Epithelial cell of prostate (primary cell): ENCODE measurements at regions not wholly inside any gene's neighbourhood (a gene's known extent, or its start where the extent isn't known, plus 50 kb on each side); places are given as distances from the start of the nearest gene placed in this dataset.
A peak's percentile ranks its signal among the peaks of the same experiment; 100 is the strongest.
"Not testable (repeated sequence)": the region's sequence is repeated elsewhere in the genome, so short reads cannot be mapped to it uniquely, and the experiment has no call there.

Experiments used
- DNase-seq: peaks from one replicate; pipeline ENCODE4 v3.0.0-alpha.2; 2011; ENCODE audit warnings: low read depth, low spot score
- H3K27ac ChIP-seq: fragments of 450-650 bp; 2 replicates; pipeline ENCODE4 v1.5.1; 2017; ENCODE audit warnings: mild to moderate bottlenecking

DNA sequence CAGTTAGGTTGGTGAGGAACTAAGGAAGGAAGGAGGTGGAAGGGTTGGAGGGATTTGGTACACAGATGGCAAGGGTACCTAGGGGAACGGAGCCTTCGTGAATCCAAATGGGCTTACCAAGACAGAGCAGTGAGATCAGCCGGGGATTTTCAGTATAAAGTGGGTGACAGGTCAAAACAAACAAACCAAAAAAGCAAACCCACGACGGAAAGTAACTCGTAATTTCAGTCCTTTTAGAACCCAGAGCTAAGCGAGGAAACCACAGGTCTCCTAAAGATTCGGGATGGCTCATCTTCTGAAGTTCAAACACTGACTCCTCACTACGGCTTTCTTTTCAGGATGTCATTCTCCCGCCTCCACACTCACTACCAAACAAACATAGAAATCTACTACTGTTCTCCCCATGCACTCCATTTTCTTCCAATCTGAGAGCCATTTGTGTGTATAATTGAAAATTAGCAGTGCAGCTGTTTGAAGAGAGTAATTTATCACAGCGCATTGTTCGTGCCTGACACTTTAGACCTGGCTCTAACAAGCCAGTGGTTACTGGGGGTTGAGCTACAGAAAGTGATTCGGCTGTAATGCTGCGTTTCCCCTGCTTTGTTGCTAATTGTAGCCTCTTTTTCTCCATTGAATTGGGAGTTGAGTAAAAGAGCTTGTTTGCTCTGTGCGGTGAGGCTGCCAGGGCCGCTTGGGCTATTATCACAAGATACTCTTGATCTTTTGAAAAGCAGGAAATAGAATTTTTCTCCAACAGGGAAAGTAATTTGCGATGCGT is 64.7 kb upstream of the CCDC39 start:
- no peak for DNase-seq
- no peak overlapping the region for H3K27ac ChIP-seq

DNA sequence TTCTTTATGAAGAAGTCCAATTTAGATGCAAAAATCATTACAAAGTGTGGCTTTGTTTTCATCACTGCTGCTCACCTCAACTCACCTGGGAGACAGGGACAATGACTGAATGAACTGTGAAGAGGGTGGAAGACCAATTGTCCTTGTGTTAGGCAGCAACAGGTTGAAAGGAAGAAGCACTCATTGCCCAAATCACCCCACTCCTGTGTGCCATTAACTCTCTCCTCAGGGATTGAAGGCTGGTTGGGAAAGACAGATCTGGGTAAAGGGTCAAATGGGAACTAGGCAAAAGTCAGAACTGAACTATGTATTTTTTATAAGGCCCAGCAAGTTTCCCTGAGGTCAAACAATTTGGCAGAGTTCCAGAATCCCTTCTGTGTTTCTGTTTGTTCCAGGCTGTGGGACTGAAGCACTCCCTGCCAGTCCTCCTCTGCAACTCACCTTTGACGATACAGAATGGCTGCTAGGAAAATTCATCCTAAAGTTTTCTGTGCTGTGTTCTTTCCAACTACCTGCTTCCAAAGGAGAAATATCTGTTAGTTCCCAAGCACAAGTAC is 68.6 kb upstream of the CCDC39 start:
- no peak for DNase-seq
- no peak overlapping the region for H3K27ac ChIP-seq

- no peak for DNase-seq
- no peak overlapping the region for H3K27ac ChIP-seq
Observed at GRCh38 chr3:180749322-180749721, 70.0 kb upstream of the CCDC39 start.

DNA sequence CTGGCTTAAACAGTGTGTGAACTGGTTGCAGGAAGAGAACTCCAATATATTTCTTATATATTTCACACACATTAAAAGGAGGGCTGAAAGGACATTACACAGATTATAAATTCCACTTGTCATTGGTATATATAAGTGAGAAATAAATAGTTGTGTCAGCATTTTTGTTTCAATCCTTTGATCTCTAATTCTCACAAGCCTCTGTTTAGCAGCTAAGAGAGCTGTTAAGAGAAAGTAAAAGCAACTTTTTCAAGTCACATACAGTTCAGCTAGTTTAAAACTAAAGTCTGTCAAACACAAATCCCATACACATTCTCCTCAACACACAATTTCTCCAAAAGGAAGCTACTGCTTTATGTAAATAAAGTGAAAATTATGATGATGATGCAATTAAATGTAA is 70.5 kb upstream of the CCDC39 start:
- no peak for DNase-seq
- no peak overlapping the region for H3K27ac ChIP-seq

DNA sequence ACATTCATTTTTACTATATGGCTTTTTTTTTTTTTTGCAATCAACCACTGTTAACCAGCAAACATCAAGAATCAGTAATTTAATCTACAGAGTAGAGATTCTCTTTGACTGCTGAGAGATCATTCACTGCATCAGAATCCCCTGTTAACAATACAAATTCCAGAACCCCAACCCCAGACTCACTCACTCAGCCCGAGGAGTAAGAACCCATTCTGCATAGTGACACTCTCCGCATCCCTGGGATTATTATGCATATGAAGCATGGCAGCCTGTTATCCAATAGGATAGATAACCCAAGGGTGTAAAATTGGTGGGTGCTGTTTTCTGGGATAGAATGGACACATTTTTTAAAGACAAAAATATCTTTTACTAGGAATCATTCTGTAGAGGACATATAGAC is 76.3 kb upstream of the CCDC39 start:
- no peak overlapping the region for H3K27ac ChIP-seq

GRCh38 chr3:180762866-180763265 is 83.6 kb upstream of the CCDC39 start:
- peak; percentile 37 for DNase-seq
- no peak overlapping the region for H3K27ac ChIP-seq

More for the DNA sequence above, 76.3 kb upstream of the CCDC39 start:
- no peak for DNase-seq

- H3K27ac ChIP-seq = no peak overlapping the region
- no peak for DNase-seq
Observed at GRCh38 chr3:180764481-180764880, 85.2 kb upstream of the CCDC39 start.

DNA sequence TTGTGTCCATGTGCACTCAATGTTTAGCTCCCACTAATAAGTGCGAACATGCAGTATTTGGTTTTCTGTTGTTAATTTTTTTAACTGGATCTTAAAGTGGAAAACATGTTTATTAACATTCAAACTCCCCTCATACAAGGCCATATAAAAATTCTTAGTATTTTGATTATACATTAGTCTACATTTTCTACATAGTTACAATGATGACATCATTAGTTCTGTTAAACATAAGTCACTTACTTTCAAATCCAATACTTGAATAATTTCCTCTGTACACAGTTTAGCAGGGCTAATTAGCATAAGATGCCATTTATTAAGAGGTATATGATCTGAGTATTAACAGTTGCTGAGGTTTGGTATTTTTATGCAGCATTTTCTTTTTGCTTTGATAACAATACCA is 91.3 kb upstream of the CCDC39 start:
- no peak for DNase-seq

GRCh38 chr3:180776433-180776832 is 97.1 kb upstream of the CCDC39 start:
- no peak overlapping the region for H3K27ac ChIP-seq

More for the DNA sequence above, 91.3 kb upstream of the CCDC39 start:
- H3K27ac ChIP-seq = no peak overlapping the region

DNA sequence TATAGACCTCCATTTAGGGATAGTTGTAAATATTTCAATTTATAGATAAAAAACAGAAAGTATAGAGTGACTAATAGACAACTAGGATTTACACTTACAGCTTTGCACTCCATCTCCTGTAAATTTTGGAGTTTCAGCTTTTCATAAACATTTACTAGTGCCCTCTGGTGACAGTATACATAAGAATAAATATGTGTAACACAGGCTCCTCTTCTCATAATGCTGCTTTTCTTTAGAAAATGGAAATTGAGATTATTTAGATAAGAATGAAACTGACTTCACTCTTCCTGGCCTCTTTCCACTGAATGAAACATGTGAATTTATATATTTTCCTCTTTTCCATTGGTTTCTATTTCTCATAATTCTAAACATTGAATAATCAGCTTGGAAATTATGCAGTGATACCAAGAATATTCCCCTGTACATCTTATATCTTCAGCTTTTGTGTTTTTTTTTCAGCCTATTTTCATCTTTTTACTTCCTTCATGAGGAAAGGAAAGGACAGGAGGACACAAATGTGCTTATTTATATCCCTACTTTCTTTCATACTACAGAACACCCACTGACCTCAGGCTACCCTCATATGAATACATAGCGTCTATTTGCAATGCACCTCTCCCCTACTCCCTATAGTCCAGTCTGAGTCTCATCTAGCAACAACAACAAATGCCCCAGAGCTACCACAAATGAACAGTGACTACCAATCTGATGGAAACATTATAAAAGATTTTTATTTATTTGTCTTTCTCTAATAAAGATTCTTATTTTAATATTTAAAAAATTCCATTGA is 103.1 kb upstream of the CCDC39 start:
- no peak overlapping the region for H3K27ac ChIP-seq

More at GRCh38 chr3:180776433-180776832, 97.1 kb upstream of the CCDC39 start:
- DNase-seq = no peak

GRCh38 chr3:180786227-180786626 is 106.9 kb upstream of the CCDC39 start:
- not testable (repeated sequence) for DNase-seq

More for the DNA sequence above, 103.1 kb upstream of the CCDC39 start:
- no peak for DNase-seq

GRCh38 chr3:180789774-180790173 is 110.5 kb upstream of the CCDC39 start:
- DNase-seq = no peak
- H3K27ac ChIP-seq = no peak overlapping the region

More at GRCh38 chr3:180786227-180786626, 106.9 kb upstream of the CCDC39 start:
- H3K27ac ChIP-seq = not testable (repeated sequence)

GRCh38 chr3:180798197-180798596 is 114.3 kb upstream of the FXR1 start:
- no peak overlapping the region for H3K27ac ChIP-seq
- no peak for DNase-seq

- DNase-seq = no peak
- H3K27ac ChIP-seq = no peak overlapping the region
Observed at GRCh38 chr3:180802837-180803236, 109.6 kb upstream of the FXR1 start.

- H3K27ac ChIP-seq = no peak overlapping the region
- no peak for DNase-seq
Observed at GRCh38 chr3:180804916-180805315, 107.6 kb upstream of the FXR1 start.

- DNase-seq = no peak
- no peak overlapping the region for H3K27ac ChIP-seq
Observed at GRCh38 chr3:180808823-180809575, 103.5 kb upstream of the FXR1 start.

GRCh38 chr3:180820400-180820799 is 92.1 kb upstream of the FXR1 start:
- DNase-seq = no peak
- no peak overlapping the region for H3K27ac ChIP-seq

- H3K27ac ChIP-seq = no peak overlapping the region
- no peak for DNase-seq
Observed at GRCh38 chr3:180825964-180826363, 86.5 kb upstream of the FXR1 start.

DNA sequence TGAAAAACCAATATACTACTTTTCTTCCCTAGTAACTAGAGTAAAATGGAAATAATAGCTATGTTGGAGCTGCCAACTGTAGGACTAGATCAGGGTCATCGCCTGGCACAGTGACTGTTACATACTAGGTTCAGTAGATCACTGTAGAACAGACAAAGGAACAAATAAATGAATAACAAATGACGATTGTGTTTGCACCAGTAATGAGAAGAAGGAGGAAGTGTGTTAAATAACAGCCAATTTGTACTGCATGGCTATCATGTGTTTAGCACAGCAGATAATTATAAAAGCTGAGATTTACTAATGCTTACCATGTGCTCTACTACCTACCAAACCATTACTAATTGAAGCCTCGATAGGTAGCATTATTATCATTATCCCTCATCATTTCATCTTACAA is 85.3 kb upstream of the FXR1 start:
- H3K27ac ChIP-seq = no peak overlapping the region
- no peak for DNase-seq

- no peak for DNase-seq
- H3K27ac ChIP-seq = no peak overlapping the region
Observed at GRCh38 chr3:180828001-180828720, 84.3 kb upstream of the FXR1 start.
